GM12872 (cell line): ENCODE measurements at regions not wholly inside any gene's neighbourhood (a gene's known extent, or its start where the extent isn't known, plus 50 kb on each side); places are given as distances from the start of the nearest gene placed in this dataset.

ENCODE experiments used
- CTCF ChIP-seq: IDR thresholded peaks from 3 replicates; pipeline ENCODE4 v1.5.1; 2011; ENCODE audit warnings: low read depth, mild to moderate bottlenecking, low read length, moderate library complexity; ENCODE audit not compliant: insufficient read depth

- TF ChIP-seq CTCF: peak; percentile 32; the same call in 1 of the 3 replicates
Measured at GRCh38 chr11:93065074-93065674, 95.7 kb downstream of the MTNR1B start.

- no peak for TF ChIP-seq CTCF
Measured at GRCh38 chr11:93067881-93068390, 98.5 kb downstream of the MTNR1B start.

GRCh38 chr11:93072229-93072914 lies 102.9 kb downstream of the MTNR1B start:
- no peak for TF ChIP-seq CTCF

GRCh38 chr11:93073026-93073425 lies 103.6 kb downstream of the MTNR1B start:
- TF ChIP-seq CTCF: no peak

GRCh38 chr11:93073508-93074280 lies 104.2 kb downstream of the MTNR1B start:
- no peak for TF ChIP-seq CTCF

GRCh38 chr11:93074352-93074751 lies 104.9 kb downstream of the MTNR1B start:
- TF ChIP-seq CTCF: no peak

- no peak for TF ChIP-seq CTCF
Measured at GRCh38 chr11:93075782-93076181, 106.3 kb downstream of the MTNR1B start.
